ENCODE measurements at regions not wholly inside any gene's neighbourhood (a gene's known extent, or its start where the extent isn't known, plus 50 kb on each side); places are given as distances from the start of the nearest gene placed in this dataset.

GRCh38 chr16:5835876-5836275 is 738.3 kb upstream of the EEF2KMT start:
- no peaks in the 10 kb centered on the region for H3K36me3 Mint-ChIP-seq
- POLR2A ChIA-PET (ENCODE audit: partially characterized antibody) = no interaction called here

GRCh38 chr16:5826332-5826731 is 728.7 kb upstream of the EEF2KMT start:
- Histone ChIP-seq H3K9me3 (ENCODE audit: control insufficient read depth in 1 of 2, low read length in 2 of 2) (no peaks in the 10 kb centered on the region), H3K4me3 (ENCODE audit: low read length in 2 of 2) (no peak overlapping the region), H3K27ac (ENCODE audit: low read depth, low read length) (no peak overlapping the region), H3K4me1 (ENCODE audit: insufficient read depth, low read length) (no peaks in the 10 kb centered on the region), H3K27me3 (ENCODE audit: insufficient read depth, low read length) (no peaks in the 10 kb centered on the region), H3K36me3 (ENCODE audit: insufficient read depth, low read length) (no peaks in the 10 kb centered on the region)
- ChIA-PET POLR2A (ENCODE audit: partially characterized antibody) (no interaction called here), CTCF (ENCODE audit: partially characterized antibody) (no interaction called here)
- no peak for DNase-seq
- Mint-ChIP-seq H3K4me3 (no peak overlapping the region), H3K4me1 (no peaks in the 10 kb centered on the region), H3K36me3 (no peaks in the 10 kb centered on the region), H3K27me3 (peaks cover 0 to 1% of the 10 kb centered on the region in 2 donors), H3K27ac (no peak overlapping the region), H3K9me3 (peaks cover 0 to 12% (median 3%) of the 10 kb centered on the region in 8 donors)
- intact Hi-C loops (cut with micrococcal nuclease) = no loop called here

More at GRCh38 chr16:5835876-5836275, 738.3 kb upstream of the EEF2KMT start:
- no peaks in the 10 kb centered on the region for H3K36me3 ChIP-seq (ENCODE audit: insufficient read depth, low read length)
- H3K27me3 ChIP-seq (ENCODE audit: insufficient read depth, low read length) = no peaks in the 10 kb centered on the region
- H3K27ac ChIP-seq (ENCODE audit: low read depth, low read length) = no peak overlapping the region
- Mint-ChIP-seq H3K9me3 (peaks cover 2 to 21% (median 6%) of the 10 kb centered on the region in 8 donors), H3K27me3 (no peaks in the 10 kb centered on the region), H3K4me1 (no peaks in the 10 kb centered on the region), H3K4me3 (no peak overlapping the region), H3K27ac (no peak overlapping the region)
- no peak overlapping the region for H3K4me3 ChIP-seq (ENCODE audit: low read length in 2 of 2)
- H3K4me1 ChIP-seq (ENCODE audit: insufficient read depth, low read length) = no peaks in the 10 kb centered on the region
- no peak for DNase-seq
- intact Hi-C loops (cut with micrococcal nuclease) = no loop called here
- CTCF ChIA-PET (ENCODE audit: partially characterized antibody) = no interaction called here
- H3K9me3 ChIP-seq (ENCODE audit: control insufficient read depth in 1 of 2, low read length in 2 of 2) = no peaks in the 10 kb centered on the region

GRCh38 chr16:5820472-5820871 is 722.9 kb upstream of the EEF2KMT start:
- H3K4me1 ChIP-seq (ENCODE audit: insufficient read depth, low read length) = no peaks in the 10 kb centered on the region
- H3K27ac ChIP-seq (ENCODE audit: low read depth, low read length) = no peak overlapping the region
- DNase-seq = no peak
- no peaks in the 10 kb centered on the region for H3K4me1 Mint-ChIP-seq
- ChIA-PET POLR2A (ENCODE audit: partially characterized antibody) (no interaction called here), CTCF (ENCODE audit: partially characterized antibody) (no interaction called here)
- H3K9me3 ChIP-seq (ENCODE audit: control insufficient read depth in 1 of 2, low read length in 2 of 2) = no peaks in the 10 kb centered on the region
- H3K36me3 Mint-ChIP-seq = no peaks in the 10 kb centered on the region
- peaks cover 0 to 3% of the 10 kb centered on the region in 2 donors for H3K27me3 Mint-ChIP-seq
- H3K4me3 Mint-ChIP-seq = no peak overlapping the region
- no peak overlapping the region for H3K27ac Mint-ChIP-seq
- intact Hi-C loops (cut with micrococcal nuclease) = no loop called here
- no peaks in the 10 kb centered on the region for H3K27me3 ChIP-seq (ENCODE audit: insufficient read depth, low read length)
- H3K9me3 Mint-ChIP-seq = peaks cover 0 to 15% (median 6%) of the 10 kb centered on the region in 8 donors
- H3K36me3 ChIP-seq (ENCODE audit: insufficient read depth, low read length) = no peaks in the 10 kb centered on the region
- H3K4me3 ChIP-seq (ENCODE audit: low read length in 2 of 2) = no peak overlapping the region

- H3K4me3 Mint-ChIP-seq = no peak overlapping the region
- intact Hi-C loops (cut with micrococcal nuclease) = no loop called here
- Histone ChIP-seq H3K27me3 (ENCODE audit: insufficient read depth, low read length) (no peaks in the 10 kb centered on the region), H3K9me3 (ENCODE audit: control insufficient read depth in 1 of 2, low read length in 2 of 2) (no peaks in the 10 kb centered on the region), H3K4me3 (ENCODE audit: low read length in 2 of 2) (no peak overlapping the region), H3K4me1 (ENCODE audit: insufficient read depth, low read length) (no peaks in the 10 kb centered on the region), H3K27ac (ENCODE audit: low read depth, low read length) (no peak overlapping the region), H3K36me3 (ENCODE audit: insufficient read depth, low read length) (no peaks in the 10 kb centered on the region)
- H3K9me3 Mint-ChIP-seq = peaks cover 3 to 16% (median 6%) of the 10 kb centered on the region in 8 donors
- H3K27ac Mint-ChIP-seq = no peak overlapping the region
- no peak for DNase-seq
- POLR2A ChIA-PET (ENCODE audit: partially characterized antibody) = no interaction called here
- H3K4me1 Mint-ChIP-seq = no peaks in the 10 kb centered on the region
- peaks cover 0 to 1% of the 10 kb centered on the region in 2 donors for H3K27me3 Mint-ChIP-seq
- H3K36me3 Mint-ChIP-seq = no peaks in the 10 kb centered on the region
- CTCF ChIA-PET (ENCODE audit: partially characterized antibody) = no interaction called here
Observed at GRCh38 chr16:5815570-5816237, 718.1 kb upstream of the EEF2KMT start.

- no peak overlapping the region for H3K4me3 ChIP-seq (ENCODE audit: low read length in 2 of 2)
- H3K9me3 ChIP-seq (ENCODE audit: control insufficient read depth in 1 of 2, low read length in 2 of 2) = no peaks in the 10 kb centered on the region
- POLR2A ChIA-PET (ENCODE audit: partially characterized antibody) = no interaction called here
- Mint-ChIP-seq H3K27me3 (no peaks in the 10 kb centered on the region), H3K4me3 (no peak overlapping the region), H3K27ac (no peak overlapping the region), H3K4me1 (no peaks in the 10 kb centered on the region), H3K36me3 (no peaks in the 10 kb centered on the region), H3K9me3 (peaks cover 2 to 20% (median 6%) of the 10 kb centered on the region in 8 donors)
- DNase-seq = no peak
- H3K27ac ChIP-seq (ENCODE audit: low read depth, low read length) = no peak overlapping the region
- CTCF ChIA-PET (ENCODE audit: partially characterized antibody) = no interaction called here
- intact Hi-C loops (cut with micrococcal nuclease) = no loop called here
- no peaks in the 10 kb centered on the region for H3K4me1 ChIP-seq (ENCODE audit: insufficient read depth, low read length)
- no peaks in the 10 kb centered on the region for H3K36me3 ChIP-seq (ENCODE audit: insufficient read depth, low read length)
- no peaks in the 10 kb centered on the region for H3K27me3 ChIP-seq (ENCODE audit: insufficient read depth, low read length)
Observed at GRCh38 chr16:5801396-5801795, 703.8 kb upstream of the EEF2KMT start.

GRCh38 chr16:5793556-5793955 is 696.0 kb upstream of the EEF2KMT start:
- H3K4me1 Mint-ChIP-seq = no peaks in the 10 kb centered on the region
- H3K9me3 Mint-ChIP-seq = peaks cover 0 to 12% (median 4%) of the 10 kb centered on the region in 8 donors
- intact Hi-C loops (cut with micrococcal nuclease) = no loop called here
- no peak overlapping the region for H3K27ac ChIP-seq (ENCODE audit: low read depth, low read length)
- no peak for DNase-seq
- H3K9me3 ChIP-seq (ENCODE audit: control insufficient read depth in 1 of 2, low read length in 2 of 2) = no peaks in the 10 kb centered on the region
- H3K27me3 Mint-ChIP-seq = no peaks in the 10 kb centered on the region
- H3K4me1 ChIP-seq (ENCODE audit: insufficient read depth, low read length) = no peaks in the 10 kb centered on the region
- ChIA-PET CTCF (ENCODE audit: partially characterized antibody) (no interaction called here), POLR2A (ENCODE audit: partially characterized antibody) (no interaction called here)
- H3K4me3 ChIP-seq (ENCODE audit: low read length in 2 of 2) = no peak overlapping the region
- H3K36me3 ChIP-seq (ENCODE audit: insufficient read depth, low read length) = no peaks in the 10 kb centered on the region
- no peak overlapping the region for H3K27ac Mint-ChIP-seq
- H3K36me3 Mint-ChIP-seq = no peaks in the 10 kb centered on the region
- H3K27me3 ChIP-seq (ENCODE audit: insufficient read depth, low read length) = no peaks in the 10 kb centered on the region
- no peak overlapping the region for H3K4me3 Mint-ChIP-seq

GRCh38 chr16:5791011-5791657 is 693.5 kb upstream of the EEF2KMT start:
- intact Hi-C loops (cut with micrococcal nuclease) = no loop called here
- H3K9me3 Mint-ChIP-seq = peaks cover 0 to 9% (median 4%) of the 10 kb centered on the region in 8 donors
- CTCF ChIA-PET (ENCODE audit: partially characterized antibody) = no interaction called here
- H3K27me3 ChIP-seq (ENCODE audit: insufficient read depth, low read length) = no peaks in the 10 kb centered on the region
- DNase-seq = no peak
- H3K36me3 Mint-ChIP-seq = no peaks in the 10 kb centered on the region
- H3K4me1 ChIP-seq (ENCODE audit: insufficient read depth, low read length) = no peaks in the 10 kb centered on the region
- H3K4me3 Mint-ChIP-seq = no peak overlapping the region
- POLR2A ChIA-PET (ENCODE audit: partially characterized antibody) = no interaction called here
- H3K36me3 ChIP-seq (ENCODE audit: insufficient read depth, low read length) = no peaks in the 10 kb centered on the region
- H3K9me3 ChIP-seq (ENCODE audit: control insufficient read depth in 1 of 2, low read length in 2 of 2) = no peaks in the 10 kb centered on the region
- peaks cover 0 to 3% of the 10 kb centered on the region in 2 donors for H3K27me3 Mint-ChIP-seq
- no peak overlapping the region for H3K4me3 ChIP-seq (ENCODE audit: low read length in 2 of 2)
- no peak overlapping the region for H3K27ac Mint-ChIP-seq
- no peak overlapping the region for H3K27ac ChIP-seq (ENCODE audit: low read depth, low read length)
- H3K4me1 Mint-ChIP-seq = no peaks in the 10 kb centered on the region

All from CD4-positive, alpha-beta memory T cell (primary cell).